DMS153 treated with DMSO at 0.1 percent for 48 hours (cell line): ENCODE measurements at regions not wholly inside any gene's neighbourhood (a gene's known extent, or its start where the extent isn't known, plus 50 kb on each side); places are given as distances from the start of the nearest gene placed in this dataset.
A peak's percentile ranks its signal among the peaks of the same experiment; 100 is the strongest.
"Not testable (repeated sequence)": the region's sequence is repeated elsewhere in the genome, so short reads cannot be mapped to it uniquely, and the experiment has no call there.

Experiments
- DNase-seq: peaks from one replicate; lab custom pipeline; 2025; ENCODE audit not compliant: unreplicated experiment; lab: John Stamatoyannopoulos, UW

- DNase-seq = peak; percentile 30
Observed at GRCh38 chr7:101707587-101707986, 78.5 kb upstream of the MYL10 start.

GRCh38 chr7:101708223-101708622, 79.1 kb upstream of the MYL10 start:
- DNase-seq = no peak

GRCh38 chr7:101712652-101713051, 83.6 kb upstream of the MYL10 start:
- no peak for DNase-seq

- no peak for DNase-seq
Observed at GRCh38 chr7:101714097-101714496, 85.0 kb upstream of the MYL10 start.

GRCh38 chr7:101717628-101718357, 88.7 kb upstream of the MYL10 start:
- no peak for DNase-seq

- no peak for DNase-seq
Observed at GRCh38 chr7:101718363-101719122, 89.4 kb upstream of the MYL10 start.

GRCh38 chr7:101719123-101719470, 90.0 kb upstream of the MYL10 start:
- no peak for DNase-seq

GRCh38 chr7:101720324-101720723, 91.2 kb upstream of the MYL10 start:
- no peak for DNase-seq

- no peak for DNase-seq
Observed at GRCh38 chr7:101722247-101722646, 93.2 kb upstream of the MYL10 start.

- DNase-seq = no peak
Observed at GRCh38 chr7:101723835-101724234, 93.6 kb upstream of the CUX1 start.

GRCh38 chr7:101724957-101725356, 92.5 kb upstream of the CUX1 start:
- DNase-seq = no peak

- no peak for DNase-seq
Observed at GRCh38 chr7:101725921-101726320, 91.5 kb upstream of the CUX1 start.

- no peak for DNase-seq
Observed at GRCh38 chr7:101727184-101727583, 90.2 kb upstream of the CUX1 start.

- no peak for DNase-seq
Observed at GRCh38 chr7:101728128-101728527, 89.3 kb upstream of the CUX1 start.

- not testable (repeated sequence) for DNase-seq
Observed at GRCh38 chr7:101728873-101729240, 88.6 kb upstream of the CUX1 start.

GRCh38 chr7:101729241-101729883, 88.1 kb upstream of the CUX1 start:
- DNase-seq = peak; percentile 25

GRCh38 chr7:101731502-101732084, 85.8 kb upstream of the CUX1 start:
- no peak for DNase-seq

GRCh38 chr7:101733713-101734475, 83.5 kb upstream of the CUX1 start:
- DNase-seq = no peak

GRCh38 chr7:101736084-101736483, 81.3 kb upstream of the CUX1 start:
- DNase-seq = no peak

- peak; percentile 28 for DNase-seq
Observed at GRCh38 chr7:101739775-101740398, 77.5 kb upstream of the CUX1 start.
